ENCODE measurements at regions not wholly inside any gene's neighbourhood (a gene's known extent, or its start where the extent isn't known, plus 50 kb on each side); places are given as distances from the start of the nearest gene placed in this dataset.

GRCh38 chr10:69741252-69741651 lies 60.5 kb upstream of the COL13A1 start:
- DNase-seq: no peak

DNA sequence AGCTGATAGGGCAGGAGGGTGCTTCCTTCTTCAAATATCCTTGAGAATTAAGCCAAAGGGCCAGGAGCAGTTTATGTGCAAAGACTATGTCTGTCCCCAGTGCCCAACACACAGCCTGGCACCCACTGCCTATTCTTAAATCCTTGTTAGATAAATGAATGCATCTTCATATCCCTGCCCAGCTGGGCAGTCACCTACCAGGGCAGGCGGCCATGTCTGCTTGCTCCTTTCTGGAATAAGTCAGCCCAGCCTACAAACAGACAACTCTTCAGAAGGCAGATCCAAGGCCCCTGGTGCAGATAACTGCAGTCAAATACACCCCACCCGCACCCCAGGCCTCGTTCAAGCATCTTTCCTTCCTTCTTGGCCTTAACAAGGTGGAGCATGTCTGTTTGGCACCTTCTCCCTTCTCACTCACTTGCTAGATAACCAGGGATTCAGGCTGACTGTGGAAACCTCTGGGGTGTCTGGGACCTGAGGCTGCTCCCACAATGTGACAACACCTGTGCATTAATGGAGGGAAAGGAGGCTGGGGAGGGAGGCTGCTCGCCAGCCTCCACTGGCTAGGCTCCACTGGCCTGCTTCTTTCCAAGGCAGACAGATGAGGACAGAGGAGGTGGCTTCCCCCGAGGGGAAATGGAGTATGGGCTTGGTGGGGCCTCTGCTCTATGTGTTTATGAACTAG lies 59.9 kb upstream of the COL13A1 start:
- DNase-seq: no peak

GRCh38 chr10:69742356-69742695 lies 59.4 kb upstream of the COL13A1 start:
- DNase-seq: no peak

GRCh38 chr10:69742928-69743602 lies 58.6 kb upstream of the COL13A1 start:
- peak; percentile 18 for DNase-seq

DNA sequence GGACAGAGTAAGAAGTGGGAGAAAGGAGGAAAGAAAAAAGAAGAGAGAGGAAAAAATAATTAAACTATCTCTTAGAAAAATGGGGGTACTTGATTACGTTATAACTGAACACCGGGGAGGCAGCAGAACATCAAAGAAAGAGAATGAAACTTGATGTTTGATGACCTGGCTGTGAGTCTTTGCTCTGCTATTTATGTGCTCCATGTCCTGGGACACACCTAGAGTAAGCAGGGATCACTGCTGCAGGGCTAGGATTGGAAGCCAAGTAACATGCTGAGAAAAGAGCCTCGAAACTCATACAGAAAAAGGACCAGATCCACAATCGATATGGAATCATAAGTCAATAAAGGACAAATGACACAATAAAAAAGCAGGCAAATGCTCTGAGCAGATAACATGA lies 56.7 kb upstream of the COL13A1 start:
- no peak for DNase-seq

DNA sequence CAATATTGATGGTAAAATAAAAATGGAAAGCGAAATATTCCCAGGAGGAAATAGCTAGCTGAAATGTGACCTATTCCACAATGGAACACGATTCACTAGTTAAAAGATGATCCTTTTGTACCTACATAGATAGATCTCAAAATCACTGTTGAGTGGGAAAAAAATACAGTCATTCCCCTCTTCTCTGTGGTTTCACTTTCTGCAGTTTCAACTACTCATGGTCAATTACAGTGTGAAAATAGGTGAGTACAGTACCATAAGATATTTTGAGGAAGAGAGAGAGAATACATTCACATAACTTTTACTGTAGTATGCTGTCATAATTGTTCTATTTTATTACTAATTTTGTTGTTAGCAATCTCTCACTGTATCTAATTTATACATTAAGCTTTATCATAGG lies 56.0 kb upstream of the COL13A1 start:
- DNase-seq: no peak

GRCh38 chr10:69747179-69747578 lies 54.5 kb upstream of the COL13A1 start:
- DNase-seq: no peak

- no peak for DNase-seq
These were observed 53.1 kb upstream of the COL13A1 start for GRCh38 chr10:69748621-69749020.

DNA sequence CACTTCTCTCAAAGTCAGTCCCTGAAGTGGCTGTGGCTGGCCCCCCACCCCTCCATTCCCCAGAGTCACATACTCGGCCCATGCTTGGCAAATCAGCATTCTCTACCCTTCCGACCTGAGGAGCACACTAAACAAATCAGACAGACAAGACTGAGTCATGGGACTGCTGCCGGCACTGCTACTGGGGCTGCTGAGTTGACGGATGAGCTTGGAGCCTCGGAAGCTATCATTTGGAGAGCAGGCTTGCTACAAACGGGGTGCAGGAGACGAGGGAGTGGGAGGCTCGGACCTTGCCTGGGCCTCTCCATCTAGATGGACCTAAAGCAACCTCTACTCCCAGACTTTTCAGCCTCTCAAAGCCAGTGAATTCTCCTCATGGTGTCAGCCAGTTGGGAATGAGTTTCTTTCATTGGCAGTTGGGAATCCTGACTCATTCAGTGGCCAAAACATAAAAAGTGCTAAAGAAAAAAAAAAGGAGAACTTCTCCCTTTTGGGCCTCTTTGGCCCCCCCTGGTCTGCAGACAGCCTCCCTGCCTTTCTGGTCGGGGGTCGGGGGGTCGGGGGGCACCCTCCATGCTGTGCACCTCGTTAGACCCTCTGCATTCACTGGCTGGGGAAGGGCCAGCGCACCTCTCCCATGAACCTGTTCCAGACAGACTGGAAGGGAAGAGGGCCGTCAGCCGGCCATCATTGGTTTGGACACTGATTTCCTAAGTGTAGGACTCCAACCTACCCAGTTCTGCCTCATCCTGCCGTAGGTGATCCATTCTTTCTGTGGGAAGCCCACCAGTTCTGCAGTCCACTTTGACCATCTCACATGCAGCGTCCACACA lies 52.3 kb upstream of the COL13A1 start:
- no peak for DNase-seq

DNA sequence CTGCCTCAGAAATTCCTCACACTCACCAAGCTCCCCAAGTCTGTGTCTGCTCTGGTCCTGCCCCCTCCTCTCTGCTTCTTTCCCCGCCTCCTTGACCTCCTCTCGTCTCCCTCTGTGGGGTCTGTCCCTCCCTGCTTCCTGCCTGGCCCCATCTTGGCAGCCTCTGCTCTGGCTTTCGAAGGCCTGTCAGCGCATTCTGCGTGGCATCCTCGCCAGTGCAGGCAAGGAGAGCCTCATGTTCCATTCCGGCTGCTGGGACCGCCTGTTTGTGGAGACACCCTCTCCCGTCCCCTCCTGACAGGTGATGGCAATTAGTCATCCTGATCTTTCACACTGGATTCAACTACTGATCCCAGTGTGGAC lies 51.7 kb upstream of the COL13A1 start:
- DNase-seq: no peak

- no peak for DNase-seq
These were observed 51.0 kb upstream of the COL13A1 start for GRCh38 chr10:69750725-69751124.

- no peak for DNase-seq
These were observed 50.5 kb upstream of the COL13A1 start for GRCh38 chr10:69751214-69751613.

All from suppressor macrophage treated with lipopolysaccharide for 4 hours (primary cell).